ENCODE measurements at regions not wholly inside any gene's neighbourhood (a gene's known extent, or its start where the extent isn't known, plus 50 kb on each side); places are given as distances from the start of the nearest gene placed in this dataset.

DNA sequence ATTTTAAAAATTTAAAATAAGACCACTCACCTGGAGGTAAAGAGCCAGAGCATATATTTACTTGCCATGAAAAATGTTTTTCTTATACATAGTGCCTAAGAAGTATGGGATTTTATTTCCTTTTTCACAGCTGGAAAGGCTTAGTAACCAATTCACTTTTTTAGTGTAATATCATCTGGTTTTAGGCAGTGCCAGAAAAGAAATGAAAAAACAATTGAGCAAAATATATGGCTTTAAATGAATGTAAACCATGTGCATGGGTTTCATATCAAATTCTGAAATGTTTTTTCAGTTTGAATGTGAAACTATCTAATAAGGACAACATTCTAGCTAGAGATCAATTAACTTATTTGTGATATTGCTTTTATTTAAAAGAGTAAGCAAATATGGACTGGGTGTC, 672.4 kb upstream of the ADAMTS5 start:
- no peaks in the 10 kb centered on the region for H3K9me3 Mint-ChIP-seq
- TF ChIP-seq, protein P1, sequence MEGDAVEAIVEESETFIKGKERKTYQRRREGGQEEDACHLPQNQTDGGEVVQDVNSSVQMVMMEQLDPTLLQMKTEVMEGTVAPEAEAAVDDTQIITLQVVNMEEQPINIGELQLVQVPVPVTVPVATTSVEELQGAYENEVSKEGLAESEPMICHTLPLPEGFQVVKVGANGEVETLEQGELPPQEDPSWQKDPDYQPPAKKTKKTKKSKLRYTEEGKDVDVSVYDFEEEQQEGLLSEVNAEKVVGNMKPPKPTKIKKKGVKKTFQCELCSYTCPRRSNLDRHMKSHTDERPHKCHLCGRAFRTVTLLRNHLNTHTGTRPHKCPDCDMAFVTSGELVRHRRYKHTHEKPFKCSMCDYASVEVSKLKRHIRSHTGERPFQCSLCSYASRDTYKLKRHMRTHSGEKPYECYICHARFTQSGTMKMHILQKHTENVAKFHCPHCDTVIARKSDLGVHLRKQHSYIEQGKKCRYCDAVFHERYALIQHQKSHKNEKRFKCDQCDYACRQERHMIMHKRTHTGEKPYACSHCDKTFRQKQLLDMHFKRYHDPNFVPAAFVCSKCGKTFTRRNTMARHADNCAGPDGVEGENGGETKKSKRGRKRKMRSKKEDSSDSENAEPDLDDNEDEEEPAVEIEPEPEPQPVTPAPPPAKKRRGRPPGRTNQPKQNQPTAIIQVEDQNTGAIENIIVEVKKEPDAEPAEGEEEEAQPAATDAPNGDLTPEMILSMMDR (IDR thresholded peaks at IDR 0.05): no peak
- no peak overlapping the region for H3K4me3 Mint-ChIP-seq
- no peak overlapping the region for H3K27ac Mint-ChIP-seq
- no peaks in the 10 kb centered on the region for H3K36me3 Mint-ChIP-seq (ENCODE audit: low read depth)
- H3K4me1 Mint-ChIP-seq: no peaks in the 10 kb centered on the region
- no peaks in the 10 kb centered on the region for H3K27me3 Mint-ChIP-seq (ENCODE audit: low read depth, poor library complexity)
- no peak for DNase-seq

DNA sequence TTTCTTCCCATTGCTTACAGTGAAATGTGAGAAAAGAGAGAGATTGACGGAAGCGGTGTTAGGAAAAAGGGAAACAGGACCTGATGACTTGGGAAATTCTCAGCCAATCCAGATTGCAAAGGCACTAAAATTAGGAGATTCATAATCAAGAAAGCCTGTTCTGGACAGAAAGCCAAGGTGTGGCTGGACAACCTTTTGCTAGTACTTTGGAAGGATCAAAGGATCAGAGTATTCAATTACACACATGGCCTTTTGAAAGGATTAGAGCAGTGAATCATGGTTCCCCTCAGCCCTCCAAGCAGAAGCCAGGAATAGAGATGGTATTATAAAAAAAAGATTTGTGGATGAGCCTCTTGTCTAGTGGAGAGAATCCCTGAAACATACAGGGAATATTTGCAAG, 669.8 kb upstream of the ADAMTS5 start:
- TF ChIP-seq, protein P1 (IDR thresholded peaks at IDR 0.05): no peak
- Mint-ChIP-seq H3K27me3 (ENCODE audit: low read depth, poor library complexity) (no peaks in the 10 kb centered on the region), H3K36me3 (ENCODE audit: low read depth) (no peaks in the 10 kb centered on the region), H3K4me3 (no peak overlapping the region), H3K27ac (no peak overlapping the region), H3K9me3 (no peaks in the 10 kb centered on the region), H3K4me1 (no peaks in the 10 kb centered on the region)
- no peak for DNase-seq

DNA sequence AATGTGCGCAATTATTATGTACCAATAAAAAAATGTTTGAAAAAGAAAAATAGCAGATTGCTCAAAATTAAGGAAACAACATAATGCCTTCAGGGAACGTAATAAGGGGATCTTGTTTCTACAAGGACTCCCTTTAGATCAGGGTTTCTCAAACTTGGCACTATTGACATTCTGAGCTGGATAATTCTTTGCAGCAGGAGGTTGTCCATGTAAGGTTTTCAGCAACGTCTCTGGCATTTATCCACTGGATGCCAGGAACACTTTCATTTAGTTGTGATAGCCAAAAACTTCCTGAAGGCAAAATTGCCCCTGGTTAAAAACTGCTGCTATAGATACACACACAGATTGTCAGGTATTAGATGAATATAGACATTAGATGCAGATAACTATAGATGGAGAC, 666.7 kb upstream of the ADAMTS5 start:
- H3K27me3 Mint-ChIP-seq (ENCODE audit: low read depth, poor library complexity): no peaks in the 10 kb centered on the region
- H3K4me3 Mint-ChIP-seq: no peak overlapping the region
- no peaks in the 10 kb centered on the region for H3K36me3 Mint-ChIP-seq (ENCODE audit: low read depth)
- no peak overlapping the region for H3K27ac Mint-ChIP-seq
- no peak for DNase-seq
- H3K4me1 Mint-ChIP-seq: no peaks in the 10 kb centered on the region
- H3K9me3 Mint-ChIP-seq: no peaks in the 10 kb centered on the region
- TF ChIP-seq, protein P1 (IDR thresholded peaks at IDR 0.05): no peak

DNA sequence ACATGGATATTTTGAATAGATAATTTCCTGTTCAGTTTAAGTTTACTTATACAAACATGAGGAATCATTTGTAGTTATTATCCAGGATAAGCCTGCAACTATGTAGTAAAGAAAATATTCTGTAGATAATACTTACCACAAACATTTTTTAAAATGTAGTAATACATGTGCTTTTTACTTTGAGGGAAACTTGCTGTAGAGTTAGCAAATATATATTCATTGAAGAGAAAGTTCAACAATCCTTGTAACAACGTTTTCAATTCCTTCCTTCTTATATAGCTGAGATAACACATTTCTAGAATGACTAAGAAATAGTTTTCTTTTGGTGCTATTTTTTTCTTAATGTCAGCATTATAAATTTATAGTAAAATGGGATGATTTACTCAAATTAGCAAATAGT, 664.6 kb upstream of the ADAMTS5 start:
- peaks cover 8% of the 10 kb centered on the region for H3K9me3 Mint-ChIP-seq
- H3K36me3 Mint-ChIP-seq (ENCODE audit: low read depth): no peaks in the 10 kb centered on the region
- no peak overlapping the region for H3K27ac Mint-ChIP-seq
- TF ChIP-seq, protein P1 (IDR thresholded peaks at IDR 0.05): no peak
- no peaks in the 10 kb centered on the region for H3K4me1 Mint-ChIP-seq
- no peak overlapping the region for H3K4me3 Mint-ChIP-seq
- DNase-seq: no peak
- no peaks in the 10 kb centered on the region for H3K27me3 Mint-ChIP-seq (ENCODE audit: low read depth, poor library complexity)

DNA sequence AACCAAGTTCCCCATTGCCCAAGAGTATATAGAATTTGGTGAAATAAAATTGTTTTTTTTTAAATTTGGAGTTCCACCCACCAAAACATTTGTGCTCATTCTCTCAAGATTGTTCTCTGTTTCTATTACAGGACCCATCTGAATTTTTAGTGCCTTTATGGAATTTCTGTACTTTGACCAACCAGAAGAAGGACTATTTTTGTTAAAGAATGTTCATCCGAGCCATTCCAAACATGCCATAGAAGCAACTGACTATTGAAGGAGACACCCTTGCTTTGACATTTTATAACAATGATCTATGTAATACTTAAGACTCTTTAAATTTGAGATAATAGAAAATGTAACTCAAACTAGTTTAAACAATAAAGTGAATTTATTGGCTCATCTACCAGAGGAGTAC, 655.7 kb upstream of the ADAMTS5 start:
- no peak overlapping the region for H3K27ac Mint-ChIP-seq
- TF ChIP-seq, protein P1 (IDR thresholded peaks at IDR 0.05): no peak
- H3K27me3 Mint-ChIP-seq (ENCODE audit: low read depth, poor library complexity): peaks cover 3% of the 10 kb centered on the region
- no peaks in the 10 kb centered on the region for H3K4me1 Mint-ChIP-seq
- no peak overlapping the region for H3K4me3 Mint-ChIP-seq
- peaks cover 9% of the 10 kb centered on the region for H3K9me3 Mint-ChIP-seq
- no peak for DNase-seq
- H3K36me3 Mint-ChIP-seq (ENCODE audit: low read depth): no peaks in the 10 kb centered on the region

DNA sequence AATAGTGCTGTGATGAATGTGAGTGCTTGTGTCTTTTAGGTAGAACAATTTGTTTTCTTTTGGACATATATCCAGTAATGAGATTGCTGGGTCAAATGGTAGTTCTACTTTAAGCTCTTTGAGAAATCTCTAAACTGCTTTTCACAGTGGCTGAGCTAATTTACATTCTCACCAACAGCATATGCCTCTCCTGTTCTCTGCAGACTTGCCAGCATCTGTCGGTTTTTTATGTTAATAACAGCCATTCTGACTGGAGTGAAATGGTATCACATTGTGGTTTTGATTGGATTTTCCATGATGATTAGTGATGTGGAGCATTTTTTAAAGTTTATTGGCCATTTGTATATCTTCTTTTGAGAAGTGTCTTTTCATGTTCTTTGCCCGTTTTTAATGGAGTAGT, 647.3 kb upstream of the ADAMTS5 start:
- H3K27me3 Mint-ChIP-seq (ENCODE audit: low read depth, poor library complexity): no peaks in the 10 kb centered on the region
- no peak overlapping the region for H3K4me3 Mint-ChIP-seq
- no peak overlapping the region for H3K27ac Mint-ChIP-seq
- TF ChIP-seq, protein P1 (IDR thresholded peaks at IDR 0.05): no peak
- no peak for DNase-seq
- no peaks in the 10 kb centered on the region for H3K36me3 Mint-ChIP-seq (ENCODE audit: low read depth)
- peaks cover 12% of the 10 kb centered on the region for H3K9me3 Mint-ChIP-seq
- H3K4me1 Mint-ChIP-seq: no peaks in the 10 kb centered on the region

Data from nephron progenitor cell (in vitro differentiated cells).